PFSK-1 (cell line): ENCODE measurements at regions not wholly inside any gene's neighbourhood (a gene's known extent, or its start where the extent isn't known, plus 50 kb on each side); places are given as distances from the start of the nearest gene placed in this dataset.

Experiments used
- POLR2AphosphoS5 ChIP-seq: IDR thresholded peaks from 2 replicates; pipeline ENCODE4 v1.6.1; 2012; ENCODE audit warnings: low read depth, mild to moderate bottlenecking, control low read depth, low read length, moderate library complexity
- SIN3A ChIP-seq: IDR thresholded peaks from 2 replicates; pipeline ENCODE4 v1.6.1; 2012; ENCODE audit warnings: mild to moderate bottlenecking, low read length, moderate library complexity, borderline replicate concordance; ENCODE audit not compliant: insufficient read depth

DNA sequence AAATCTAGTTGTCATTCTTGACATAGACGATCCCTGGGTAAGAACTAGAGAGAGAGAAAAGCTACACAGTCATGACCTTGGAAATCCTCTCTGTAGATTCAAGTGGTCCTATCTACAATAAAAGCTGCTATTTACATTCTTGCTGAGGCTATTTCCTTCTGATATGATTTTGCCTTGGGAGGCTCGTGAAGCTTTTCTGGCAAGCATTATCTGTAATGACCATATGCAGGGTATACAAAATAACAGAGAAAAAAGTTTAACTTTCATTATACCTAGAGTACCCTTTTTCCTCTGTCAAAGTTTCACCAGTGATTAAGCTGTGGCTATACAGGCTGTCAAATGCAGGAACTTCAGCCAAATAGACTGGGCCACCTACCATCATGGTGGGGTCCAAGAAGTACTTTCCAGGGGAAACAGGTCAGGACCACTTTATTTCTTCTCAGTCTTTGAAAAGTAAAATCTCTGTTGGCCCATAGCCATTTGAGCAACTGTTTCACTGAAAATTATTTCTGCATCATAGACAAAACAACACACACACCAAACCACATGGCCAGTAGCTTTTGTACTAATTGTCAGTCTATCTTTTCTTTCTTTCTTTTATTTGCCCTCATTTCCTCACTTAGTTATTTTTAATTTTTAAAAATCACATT lies 677.0 kb upstream of the ID4 start:
- no peak for TF ChIP-seq POLR2AphosphoS5
- no peak for TF ChIP-seq SIN3A
